ENCODE measurements at regions not wholly inside any gene's neighbourhood (a gene's known extent, or its start where the extent isn't known, plus 50 kb on each side); places are given as distances from the start of the nearest gene placed in this dataset.

- TF ChIP-seq POLR2A (IDR thresholded peaks at IDR 0.05) (no peak), CTCF (IDR thresholded peaks at IDR 0.05 in 8 of 11, conservative IDR thresholded peaks at IDR 0.05 in 3 of 11) (no peak), POLR2AphosphoS5 (IDR thresholded peaks at IDR 0.05) (no peak)
Observed at GRCh38 chr11:110000850-110001249, 92.3 kb upstream of the ZC3H12C start.

Data from spleen (tissue), 7 donors.